Fibroblast of lung (primary cell): ENCODE measurements at regions not wholly inside any gene's neighbourhood (a gene's known extent, or its start where the extent isn't known, plus 50 kb on each side); places are given as distances from the start of the nearest gene placed in this dataset.

ENCODE experiments used
- CTCF ChIP-seq, 2 donors: IDR thresholded peaks in 1 of 2; conservative IDR thresholded peaks in 1 of 2; 1 replicate in 1 of 2; 2 replicates in 1 of 2; pipeline ENCODE4 v1.5.1; 2011 to 2012; ENCODE audit warnings: low read length in 2 of 2, control low read depth in 1 of 2, inconsistent platforms in 1 of 2, low read depth in 1 of 2, mild to moderate bottlenecking in 1 of 2
- EZH2 ChIP-seq: IDR thresholded peaks from 2 replicates; pipeline ENCODE4 v1.5.1; 2012; ENCODE audit warnings: low read length, control low read depth, mild to moderate bottlenecking; ENCODE audit errors: missing control alignments

GRCh38 chr3:24829629-24830229 lies 335.1 kb upstream of the THRB start:
- TF ChIP-seq EZH2, result no peak
- no peak for TF ChIP-seq CTCF (conservative IDR thresholded peaks at IDR 0.05 in 1 of 2, IDR thresholded peaks at IDR 0.05 in 1 of 2; ENCODE audit: low read depth in 1 of 2, low read length in 2 of 2)
